ENCODE measurements at regions not wholly inside any gene's neighbourhood (a gene's known extent, or its start where the extent isn't known, plus 50 kb on each side); places are given as distances from the start of the nearest gene placed in this dataset.

DNA sequence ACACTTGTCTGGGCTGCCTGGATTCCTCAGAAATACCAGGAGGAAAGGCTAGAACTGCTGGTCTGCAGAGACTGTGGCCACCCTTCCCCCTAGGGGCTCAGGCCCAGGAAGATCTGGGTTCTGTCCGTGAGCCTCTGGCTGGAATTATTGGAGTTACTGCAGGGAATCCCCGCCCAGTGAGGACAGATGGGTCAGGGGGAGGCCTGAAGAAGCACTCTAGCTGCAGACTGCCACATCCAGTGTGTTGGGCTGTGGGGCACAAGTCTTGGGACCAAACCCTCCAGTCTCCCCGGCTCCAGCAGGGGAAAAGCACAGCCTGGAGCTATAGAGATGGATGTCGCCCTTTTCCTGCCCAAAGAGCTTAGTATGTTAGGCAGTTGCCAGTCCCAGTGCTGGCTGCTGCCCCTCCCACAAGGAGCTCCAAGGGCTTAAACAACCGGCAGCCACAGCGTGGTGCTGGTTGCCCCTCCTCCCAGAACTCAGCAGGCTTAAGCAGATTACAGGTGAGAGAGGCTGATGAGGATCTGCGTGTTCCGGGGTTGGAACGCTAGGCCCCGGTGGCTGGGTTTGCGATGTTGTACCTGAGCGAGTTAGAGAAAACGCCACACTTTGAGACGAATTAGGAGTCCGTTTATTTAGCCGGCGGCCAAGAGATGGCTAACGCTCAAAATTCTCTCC lies 255.5 kb upstream of the LRRC7 start:
- ChIA-PET POLR2A (no interaction called here), CTCF (no interaction called here)
- no peak for DNase-seq (ENCODE audit: low read depth, low spot score)
- H3K4me3 ChIP-seq (ENCODE audit: low read depth, low read length): no peak overlapping the region
- TF ChIP-seq, protein P1, sequence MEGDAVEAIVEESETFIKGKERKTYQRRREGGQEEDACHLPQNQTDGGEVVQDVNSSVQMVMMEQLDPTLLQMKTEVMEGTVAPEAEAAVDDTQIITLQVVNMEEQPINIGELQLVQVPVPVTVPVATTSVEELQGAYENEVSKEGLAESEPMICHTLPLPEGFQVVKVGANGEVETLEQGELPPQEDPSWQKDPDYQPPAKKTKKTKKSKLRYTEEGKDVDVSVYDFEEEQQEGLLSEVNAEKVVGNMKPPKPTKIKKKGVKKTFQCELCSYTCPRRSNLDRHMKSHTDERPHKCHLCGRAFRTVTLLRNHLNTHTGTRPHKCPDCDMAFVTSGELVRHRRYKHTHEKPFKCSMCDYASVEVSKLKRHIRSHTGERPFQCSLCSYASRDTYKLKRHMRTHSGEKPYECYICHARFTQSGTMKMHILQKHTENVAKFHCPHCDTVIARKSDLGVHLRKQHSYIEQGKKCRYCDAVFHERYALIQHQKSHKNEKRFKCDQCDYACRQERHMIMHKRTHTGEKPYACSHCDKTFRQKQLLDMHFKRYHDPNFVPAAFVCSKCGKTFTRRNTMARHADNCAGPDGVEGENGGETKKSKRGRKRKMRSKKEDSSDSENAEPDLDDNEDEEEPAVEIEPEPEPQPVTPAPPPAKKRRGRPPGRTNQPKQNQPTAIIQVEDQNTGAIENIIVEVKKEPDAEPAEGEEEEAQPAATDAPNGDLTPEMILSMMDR (IDR thresholded peaks at IDR 0.05; ENCODE audit: insufficient read depth, low read length, missing control alignments): no peak

GRCh38 chr1:69313118-69313517 lies 254.6 kb upstream of the LRRC7 start:
- POLR2A ChIA-PET: no interaction called here
- TF ChIP-seq, protein P1 (IDR thresholded peaks at IDR 0.05; ENCODE audit: insufficient read depth, low read length, missing control alignments): no peak
- CTCF ChIA-PET: no interaction called here
- no peak for DNase-seq (ENCODE audit: low read depth, low spot score)
- H3K4me3 ChIP-seq (ENCODE audit: low read depth, low read length): no peak overlapping the region

DNA sequence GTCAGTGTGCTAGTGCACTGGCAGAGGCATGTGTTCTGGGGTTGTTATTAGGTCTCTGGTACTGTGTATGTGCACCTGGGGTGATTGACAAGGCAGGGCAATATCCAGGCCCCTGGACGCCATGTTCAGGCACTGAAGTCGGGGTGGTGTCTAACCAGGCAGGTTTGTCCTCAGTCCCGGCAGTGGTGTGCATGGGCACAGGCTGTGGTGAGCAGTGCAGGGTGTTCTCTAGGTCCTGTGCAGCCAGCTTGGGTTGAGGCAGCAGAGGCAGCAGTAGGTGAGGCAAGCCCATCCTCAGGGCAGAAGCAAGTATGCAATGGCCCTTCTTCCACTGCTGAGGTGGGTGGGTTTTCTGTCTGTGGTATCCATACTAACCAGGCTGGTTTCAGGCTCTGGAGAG lies 252.3 kb upstream of the LRRC7 start:
- H3K4me3 ChIP-seq (ENCODE audit: low read depth, low read length): no peak overlapping the region
- DNase-seq (ENCODE audit: low read depth, low spot score): no peak
- ChIA-PET CTCF (no interaction called here), POLR2A (no interaction called here)
- TF ChIP-seq, protein P1 (IDR thresholded peaks at IDR 0.05; ENCODE audit: insufficient read depth, low read length, missing control alignments): no peak

GRCh38 chr1:69315823-69316222 lies 251.9 kb upstream of the LRRC7 start:
- ChIA-PET POLR2A (no interaction called here), CTCF (no interaction called here)
- DNase-seq (ENCODE audit: low read depth, low spot score): no peak
- no peak overlapping the region for H3K4me3 ChIP-seq (ENCODE audit: low read depth, low read length)
- TF ChIP-seq, protein P1 (IDR thresholded peaks at IDR 0.05; ENCODE audit: insufficient read depth, low read length, missing control alignments): no peak

DNA sequence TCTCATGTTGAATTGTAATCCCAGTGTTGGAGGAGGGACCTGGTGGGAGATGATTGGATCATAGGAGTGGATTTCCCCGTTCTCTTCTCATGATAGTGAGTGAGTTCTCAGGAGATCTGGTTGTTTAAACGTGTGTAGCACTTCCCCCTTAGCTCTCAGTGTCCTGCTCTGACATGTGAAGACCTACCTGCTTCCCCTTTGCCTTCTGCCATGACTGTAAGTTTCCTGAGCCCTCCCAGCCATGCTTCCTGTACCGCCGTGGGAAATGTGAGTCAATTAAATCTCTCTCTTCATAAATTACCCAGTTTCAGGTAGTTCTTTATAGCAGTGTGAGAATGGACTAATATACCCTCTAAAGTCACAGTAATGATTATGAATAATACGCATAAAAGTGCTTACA lies 248.4 kb upstream of the LRRC7 start:
- no peak overlapping the region for H3K4me3 ChIP-seq (ENCODE audit: low read depth, low read length)
- TF ChIP-seq, protein P1 (IDR thresholded peaks at IDR 0.05; ENCODE audit: insufficient read depth, low read length, missing control alignments): no peak
- POLR2A ChIA-PET: no interaction called here
- no peak for DNase-seq (ENCODE audit: low read depth, low spot score)
- CTCF ChIA-PET: no interaction called here

DNA sequence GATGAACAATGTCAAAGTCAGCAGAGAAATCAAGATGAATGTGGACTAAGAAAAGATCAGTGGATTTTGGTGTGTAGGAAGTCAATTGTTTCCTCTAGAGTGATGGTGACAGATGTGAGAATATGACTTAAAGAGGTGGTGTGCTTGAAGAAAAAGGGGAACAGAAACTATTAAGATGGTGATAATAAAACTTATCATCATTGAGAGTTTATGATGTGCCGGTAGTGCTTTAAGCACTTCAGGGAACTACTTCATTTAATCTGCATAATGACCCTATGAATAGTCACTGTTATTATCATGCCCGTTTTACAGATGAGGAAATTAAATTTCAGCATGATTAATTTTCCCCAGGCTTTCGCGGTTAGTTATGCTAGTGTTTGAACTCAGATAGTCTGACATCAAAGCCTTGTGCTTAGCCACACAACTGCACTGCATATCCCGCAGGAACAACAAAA lies 246.9 kb upstream of the LRRC7 start:
- H3K4me3 ChIP-seq (ENCODE audit: low read depth, low read length): no peak overlapping the region
- DNase-seq (ENCODE audit: low read depth, low spot score): no peak
- POLR2A ChIA-PET: no interaction called here
- CTCF ChIA-PET: no interaction called here
- TF ChIP-seq, protein P1 (IDR thresholded peaks at IDR 0.05; ENCODE audit: insufficient read depth, low read length, missing control alignments): no peak
